GM23338 (cell line): ENCODE measurements at regions not wholly inside any gene's neighbourhood (a gene's known extent, or its start where the extent isn't known, plus 50 kb on each side); places are given as distances from the start of the nearest gene placed in this dataset.

ENCODE experiments used
- ATAC-seq: fragments of 200-7000 bp; cut with Tn5 transposase; 3 replicates; pipeline ENCODE4 v1.9.1; 2020
- DNase-seq: peaks from one replicate; pipeline ENCODE4 v3.0.0-alpha.2; 2015; ENCODE audit warnings: low spot score
- H2AFZ ChIP-seq: fragments of 200-600 bp; sonication (generic); 2 replicates; pipeline ENCODE4 v1.8.0; 2016; ENCODE audit warnings: antibody characterized with exemption, mild to moderate bottlenecking, moderate library complexity
- H3F3A ChIP-seq: fragments of 200-600 bp; sonication (generic); replicated peaks from 2 replicates; pipeline ENCODE4 v1.8.0; 2017; ENCODE audit warnings: antibody characterized with exemption, mixed run types, low read depth
- H3K27ac ChIP-seq: fragments of 200-600 bp; sonication (generic); 2 replicates; pipeline ENCODE4 v1.6.1; 2016; ENCODE audit warnings: low read depth
- H3K27me3 ChIP-seq: fragments of 200-600 bp; sonication (generic); 2 replicates; pipeline ENCODE4 v1.8.0; 2016; ENCODE audit warnings: mild to moderate bottlenecking, mixed run types, moderate library complexity; ENCODE audit not compliant: insufficient read depth
- H3K36me3 ChIP-seq: fragments of 200-600 bp; sonication (generic); 2 replicates; pipeline ENCODE4 v1.8.0; 2016; ENCODE audit warnings: mild to moderate bottlenecking; ENCODE audit not compliant: insufficient read depth
- H3K4me1 ChIP-seq: fragments of 200-600 bp; sonication (generic); 2 replicates; pipeline ENCODE4 v1.8.0; 2016; ENCODE audit warnings: mild to moderate bottlenecking, moderate library complexity; ENCODE audit not compliant: insufficient read depth
- H3K4me2 ChIP-seq: fragments of 200-600 bp; sonication (generic); 2 replicates; pipeline ENCODE4 v1.7.1; 2017; ENCODE audit warnings: mixed run types
- H3K4me3 ChIP-seq: fragments of 200-600 bp; sonication (generic); 2 replicates; pipeline ENCODE4 v1.6.1; 2016; ENCODE audit warnings: mixed run types
- H3K79me2 ChIP-seq: fragments of 200-600 bp; sonication (generic); replicated peaks from 2 replicates; pipeline ENCODE4 v1.8.0; 2017; ENCODE audit warnings: mild to moderate bottlenecking; ENCODE audit not compliant: insufficient read depth
- H3K9me2 ChIP-seq: fragments of 200-600 bp; sonication (generic); 2 replicates; pipeline ENCODE4 v1.8.0; 2017; ENCODE audit not compliant: insufficient read depth
- H4K20me1 ChIP-seq: fragments of 200-600 bp; sonication (generic); replicated peaks from 2 replicates; pipeline ENCODE4 v1.8.0; 2017; ENCODE audit warnings: mild to moderate bottlenecking; ENCODE audit not compliant: insufficient read depth
- H3K27ac Mint-ChIP-seq: 2 replicates; pipeline ENCODE4 v1.8.0; 2020; ENCODE audit warnings: inconsistent platforms, mild to moderate bottlenecking, moderate library complexity, mixed read lengths
- H3K27me3 Mint-ChIP-seq: 3 replicates; pipeline ENCODE4 v1.8.0; 2022; ENCODE audit warnings: low read depth, mild to moderate bottlenecking, moderate library complexity, mixed read lengths, inconsistent platforms; ENCODE audit not compliant: insufficient read depth, poor library complexity
- H3K36me3 Mint-ChIP-seq: 3 replicates; pipeline ENCODE4 v1.8.0; 2021; ENCODE audit warnings: low read depth, mild to moderate bottlenecking, inconsistent platforms, moderate library complexity, mixed read lengths
- H3K4me1 Mint-ChIP-seq: 3 replicates; pipeline ENCODE4 v1.8.0; 2020; ENCODE audit warnings: mild to moderate bottlenecking, inconsistent platforms, mixed read lengths
- H3K4me3 Mint-ChIP-seq: 3 replicates; pipeline ENCODE4 v1.8.0; 2021; ENCODE audit warnings: moderate library complexity, mild to moderate bottlenecking, inconsistent platforms, mixed read lengths
- H3K9me3 Mint-ChIP-seq: 3 replicates; pipeline ENCODE4 v1.8.0; 2020; ENCODE audit warnings: moderate library complexity, mild to moderate bottlenecking, inconsistent platforms, mixed read lengths
- EZH2 ChIP-seq: fragments of 200-600 bp; sonication (generic); IDR thresholded peaks from one replicate; pipeline ENCODE4 v1.8.0; 2017; ENCODE audit warnings: antibody characterized with exemption, mild to moderate bottlenecking, low read depth; ENCODE audit not compliant: unreplicated experiment
- JUNB ChIP-seq: IDR thresholded peaks from one replicate; pipeline ENCODE4 v1.6.1; 2016; ENCODE audit warnings: antibody characterized with exemption; ENCODE audit not compliant: unreplicated experiment
- NANOG ChIP-seq: IDR thresholded peaks from 2 replicates; pipeline ENCODE4 v1.6.1; 2016; ENCODE audit warnings: antibody characterized with exemption, borderline replicate concordance
- POLR2AphosphoS5 ChIP-seq: IDR thresholded peaks from 2 replicates; pipeline ENCODE4 v1.6.1; 2016; ENCODE audit warnings: antibody characterized with exemption, low read depth
- ZNF114 ChIP-seq: fragments of 250-450 bp; sonication (Bioruptor Pico); IDR thresholded peaks from 2 replicates; pipeline ENCODE4 v1.5.0; 2020; ENCODE audit warnings: mild to moderate bottlenecking, moderate library complexity
- ZNF331 ChIP-seq: fragments of 250-450 bp; sonication (Bioruptor Pico); IDR thresholded peaks from 2 replicates; pipeline ENCODE4 v1.5.0; 2020; ENCODE audit warnings: low read depth, mild to moderate bottlenecking, moderate library complexity
- TF ChIP-seq, protein P1 (sequence below), 2 experiments: fragments of 200-600 bp in 1 of 2; sonication (generic) in 1 of 2; conservative IDR thresholded peaks; 2 replicates each; pipeline versions ENCODE4 v1.5.1 to v1.6.1; 2016 to 2017; ENCODE audit warnings: antibody characterized with exemption in 2 of 2, low read depth in 2 of 2, mild to moderate bottlenecking in 2 of 2, moderate library complexity in 1 of 2
- TF ChIP-seq, protein P2 (sequence below): IDR thresholded peaks from one replicate; pipeline ENCODE4 v1.6.1; 2018; ENCODE audit warnings: antibody characterized with exemption; ENCODE audit not compliant: unreplicated experiment
- TF ChIP-seq, protein P3 (sequence below): IDR thresholded peaks from 2 replicates; pipeline ENCODE4 v1.6.1; 2016; ENCODE audit warnings: antibody characterized with exemption
- TF ChIP-seq, protein P4 (sequence below): fragments of 250-450 bp; sonication (Bioruptor Pico); IDR thresholded peaks from 2 replicates; pipeline ENCODE4 v1.5.0; 2020; ENCODE audit warnings: mild to moderate bottlenecking, moderate library complexity

DNA sequence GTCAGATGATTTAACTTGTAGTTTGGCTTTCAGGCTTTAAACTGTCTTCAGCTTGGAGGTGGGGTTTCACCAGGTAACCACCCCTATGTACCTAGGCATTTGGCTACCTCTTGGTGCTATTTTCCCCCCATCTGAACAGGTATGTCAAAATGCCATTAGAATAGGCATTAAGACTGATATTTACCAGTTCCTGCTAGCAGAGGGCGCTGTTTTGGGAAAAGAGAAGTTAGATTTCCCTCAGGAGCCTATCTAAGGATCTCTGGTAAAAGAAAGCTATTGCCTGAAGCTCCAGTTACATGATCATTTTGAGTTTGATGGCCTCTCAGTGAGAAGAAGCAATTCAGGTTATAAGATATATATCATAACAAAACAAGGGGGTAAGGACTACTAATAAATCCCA, 879.1 kb downstream of the SH3BGRL start:
- no peaks in the 10 kb centered on the region for H3K9me2 ChIP-seq
- H3K79me2 ChIP-seq = no peaks in the 10 kb centered on the region
- H3K4me2 ChIP-seq = no peak overlapping the region
- no peaks in the 10 kb centered on the region for H3K4me1 ChIP-seq
- H3K36me3 ChIP-seq = no peaks in the 10 kb centered on the region
- Mint-ChIP-seq H3K27me3 (no peaks in the 10 kb centered on the region), H3K4me3 (no peak overlapping the region), H3K9me3 (peaks cover 44% of the 10 kb centered on the region), H3K4me1 (no peaks in the 10 kb centered on the region), H3K36me3 (no peaks in the 10 kb centered on the region; the same call in 2 of the 3 replicates), H3K27ac (no peak overlapping the region)
- no peak overlapping the region for H2AFZ ChIP-seq
- no peak overlapping the region for H3K27ac ChIP-seq
- H4K20me1 ChIP-seq = no peaks in the 10 kb centered on the region
- DNase-seq (peak; percentile 5), ATAC-seq (no peak)
- no peaks in the 10 kb centered on the region for H3F3A ChIP-seq
- no peak overlapping the region for H3K4me3 ChIP-seq
- H3K27me3 ChIP-seq = no peaks in the 10 kb centered on the region
- TF ChIP-seq, protein P1, sequence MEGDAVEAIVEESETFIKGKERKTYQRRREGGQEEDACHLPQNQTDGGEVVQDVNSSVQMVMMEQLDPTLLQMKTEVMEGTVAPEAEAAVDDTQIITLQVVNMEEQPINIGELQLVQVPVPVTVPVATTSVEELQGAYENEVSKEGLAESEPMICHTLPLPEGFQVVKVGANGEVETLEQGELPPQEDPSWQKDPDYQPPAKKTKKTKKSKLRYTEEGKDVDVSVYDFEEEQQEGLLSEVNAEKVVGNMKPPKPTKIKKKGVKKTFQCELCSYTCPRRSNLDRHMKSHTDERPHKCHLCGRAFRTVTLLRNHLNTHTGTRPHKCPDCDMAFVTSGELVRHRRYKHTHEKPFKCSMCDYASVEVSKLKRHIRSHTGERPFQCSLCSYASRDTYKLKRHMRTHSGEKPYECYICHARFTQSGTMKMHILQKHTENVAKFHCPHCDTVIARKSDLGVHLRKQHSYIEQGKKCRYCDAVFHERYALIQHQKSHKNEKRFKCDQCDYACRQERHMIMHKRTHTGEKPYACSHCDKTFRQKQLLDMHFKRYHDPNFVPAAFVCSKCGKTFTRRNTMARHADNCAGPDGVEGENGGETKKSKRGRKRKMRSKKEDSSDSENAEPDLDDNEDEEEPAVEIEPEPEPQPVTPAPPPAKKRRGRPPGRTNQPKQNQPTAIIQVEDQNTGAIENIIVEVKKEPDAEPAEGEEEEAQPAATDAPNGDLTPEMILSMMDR (conservative IDR thresholded peaks at IDR 0.05; ENCODE audit: low read depth in 2 of 2) = peak; percentile 17 to 24; a peak in 2 of 4 replicates
- TF ChIP-seq NANOG = no peak

DNA sequence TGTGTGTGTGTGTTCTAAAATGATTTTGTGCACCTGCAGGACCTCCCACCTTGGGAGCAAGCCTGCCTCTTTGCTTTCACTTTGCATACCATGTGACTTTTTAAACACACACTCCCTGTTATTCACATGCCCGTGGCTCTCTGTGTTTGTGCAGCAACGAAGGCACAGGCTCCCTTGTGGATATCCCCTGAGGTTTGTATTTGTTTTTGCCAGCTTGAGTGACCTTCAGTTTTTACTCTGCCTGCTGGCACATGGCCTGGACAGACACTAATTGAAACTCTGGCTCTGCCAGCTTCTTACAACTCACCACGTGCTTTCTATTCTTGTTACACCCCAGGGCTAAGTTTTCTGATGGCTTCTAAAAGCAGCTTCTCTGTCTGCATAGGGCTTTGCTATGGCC, 885.8 kb downstream of the SH3BGRL start:
- no peak overlapping the region for H3K4me2 ChIP-seq
- no peaks in the 10 kb centered on the region for H3K9me2 ChIP-seq
- H3K27me3 Mint-ChIP-seq = no peaks in the 10 kb centered on the region
- H3K27me3 ChIP-seq = no peaks in the 10 kb centered on the region
- peaks cover 51% of the 10 kb centered on the region for H3K9me3 Mint-ChIP-seq
- H3F3A ChIP-seq = no peaks in the 10 kb centered on the region
- H2AFZ ChIP-seq = no peak overlapping the region
- DNase-seq = no peak
- no peaks in the 10 kb centered on the region for H4K20me1 ChIP-seq
- H3K4me1 Mint-ChIP-seq = no peaks in the 10 kb centered on the region
- H3K36me3 ChIP-seq = no peaks in the 10 kb centered on the region
- H3K4me3 Mint-ChIP-seq = no peak overlapping the region
- H3K79me2 ChIP-seq = no peaks in the 10 kb centered on the region
- peaks cover 5% of the 10 kb centered on the region for H3K36me3 Mint-ChIP-seq
- no peak overlapping the region for H3K27ac Mint-ChIP-seq
- no peak overlapping the region for H3K27ac ChIP-seq
- no peak for ATAC-seq
- no peak overlapping the region for H3K4me3 ChIP-seq
- H3K4me1 ChIP-seq = no peaks in the 10 kb centered on the region
- TF ChIP-seq, protein P2, sequence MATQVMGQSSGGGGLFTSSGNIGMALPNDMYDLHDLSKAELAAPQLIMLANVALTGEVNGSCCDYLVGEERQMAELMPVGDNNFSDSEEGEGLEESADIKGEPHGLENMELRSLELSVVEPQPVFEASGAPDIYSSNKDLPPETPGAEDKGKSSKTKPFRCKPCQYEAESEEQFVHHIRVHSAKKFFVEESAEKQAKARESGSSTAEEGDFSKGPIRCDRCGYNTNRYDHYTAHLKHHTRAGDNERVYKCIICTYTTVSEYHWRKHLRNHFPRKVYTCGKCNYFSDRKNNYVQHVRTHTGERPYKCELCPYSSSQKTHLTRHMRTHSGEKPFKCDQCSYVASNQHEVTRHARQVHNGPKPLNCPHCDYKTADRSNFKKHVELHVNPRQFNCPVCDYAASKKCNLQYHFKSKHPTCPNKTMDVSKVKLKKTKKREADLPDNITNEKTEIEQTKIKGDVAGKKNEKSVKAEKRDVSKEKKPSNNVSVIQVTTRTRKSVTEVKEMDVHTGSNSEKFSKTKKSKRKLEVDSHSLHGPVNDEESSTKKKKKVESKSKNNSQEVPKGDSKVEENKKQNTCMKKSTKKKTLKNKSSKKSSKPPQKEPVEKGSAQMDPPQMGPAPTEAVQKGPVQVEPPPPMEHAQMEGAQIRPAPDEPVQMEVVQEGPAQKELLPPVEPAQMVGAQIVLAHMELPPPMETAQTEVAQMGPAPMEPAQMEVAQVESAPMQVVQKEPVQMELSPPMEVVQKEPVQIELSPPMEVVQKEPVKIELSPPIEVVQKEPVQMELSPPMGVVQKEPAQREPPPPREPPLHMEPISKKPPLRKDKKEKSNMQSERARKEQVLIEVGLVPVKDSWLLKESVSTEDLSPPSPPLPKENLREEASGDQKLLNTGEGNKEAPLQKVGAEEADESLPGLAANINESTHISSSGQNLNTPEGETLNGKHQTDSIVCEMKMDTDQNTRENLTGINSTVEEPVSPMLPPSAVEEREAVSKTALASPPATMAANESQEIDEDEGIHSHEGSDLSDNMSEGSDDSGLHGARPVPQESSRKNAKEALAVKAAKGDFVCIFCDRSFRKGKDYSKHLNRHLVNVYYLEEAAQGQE = no peak
- TF ChIP-seq JUNB (no peak), ZNF331 (CRISPR knock-in tag) (no peak), POLR2AphosphoS5 (no peak), EZH2 (no peak), NANOG (no peak), ZNF114 (no peak)
- TF ChIP-seq, protein P3, sequence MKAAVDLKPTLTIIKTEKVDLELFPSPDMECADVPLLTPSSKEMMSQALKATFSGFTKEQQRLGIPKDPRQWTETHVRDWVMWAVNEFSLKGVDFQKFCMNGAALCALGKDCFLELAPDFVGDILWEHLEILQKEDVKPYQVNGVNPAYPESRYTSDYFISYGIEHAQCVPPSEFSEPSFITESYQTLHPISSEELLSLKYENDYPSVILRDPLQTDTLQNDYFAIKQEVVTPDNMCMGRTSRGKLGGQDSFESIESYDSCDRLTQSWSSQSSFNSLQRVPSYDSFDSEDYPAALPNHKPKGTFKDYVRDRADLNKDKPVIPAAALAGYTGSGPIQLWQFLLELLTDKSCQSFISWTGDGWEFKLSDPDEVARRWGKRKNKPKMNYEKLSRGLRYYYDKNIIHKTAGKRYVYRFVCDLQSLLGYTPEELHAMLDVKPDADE = no peak
- TF ChIP-seq, protein P4, sequence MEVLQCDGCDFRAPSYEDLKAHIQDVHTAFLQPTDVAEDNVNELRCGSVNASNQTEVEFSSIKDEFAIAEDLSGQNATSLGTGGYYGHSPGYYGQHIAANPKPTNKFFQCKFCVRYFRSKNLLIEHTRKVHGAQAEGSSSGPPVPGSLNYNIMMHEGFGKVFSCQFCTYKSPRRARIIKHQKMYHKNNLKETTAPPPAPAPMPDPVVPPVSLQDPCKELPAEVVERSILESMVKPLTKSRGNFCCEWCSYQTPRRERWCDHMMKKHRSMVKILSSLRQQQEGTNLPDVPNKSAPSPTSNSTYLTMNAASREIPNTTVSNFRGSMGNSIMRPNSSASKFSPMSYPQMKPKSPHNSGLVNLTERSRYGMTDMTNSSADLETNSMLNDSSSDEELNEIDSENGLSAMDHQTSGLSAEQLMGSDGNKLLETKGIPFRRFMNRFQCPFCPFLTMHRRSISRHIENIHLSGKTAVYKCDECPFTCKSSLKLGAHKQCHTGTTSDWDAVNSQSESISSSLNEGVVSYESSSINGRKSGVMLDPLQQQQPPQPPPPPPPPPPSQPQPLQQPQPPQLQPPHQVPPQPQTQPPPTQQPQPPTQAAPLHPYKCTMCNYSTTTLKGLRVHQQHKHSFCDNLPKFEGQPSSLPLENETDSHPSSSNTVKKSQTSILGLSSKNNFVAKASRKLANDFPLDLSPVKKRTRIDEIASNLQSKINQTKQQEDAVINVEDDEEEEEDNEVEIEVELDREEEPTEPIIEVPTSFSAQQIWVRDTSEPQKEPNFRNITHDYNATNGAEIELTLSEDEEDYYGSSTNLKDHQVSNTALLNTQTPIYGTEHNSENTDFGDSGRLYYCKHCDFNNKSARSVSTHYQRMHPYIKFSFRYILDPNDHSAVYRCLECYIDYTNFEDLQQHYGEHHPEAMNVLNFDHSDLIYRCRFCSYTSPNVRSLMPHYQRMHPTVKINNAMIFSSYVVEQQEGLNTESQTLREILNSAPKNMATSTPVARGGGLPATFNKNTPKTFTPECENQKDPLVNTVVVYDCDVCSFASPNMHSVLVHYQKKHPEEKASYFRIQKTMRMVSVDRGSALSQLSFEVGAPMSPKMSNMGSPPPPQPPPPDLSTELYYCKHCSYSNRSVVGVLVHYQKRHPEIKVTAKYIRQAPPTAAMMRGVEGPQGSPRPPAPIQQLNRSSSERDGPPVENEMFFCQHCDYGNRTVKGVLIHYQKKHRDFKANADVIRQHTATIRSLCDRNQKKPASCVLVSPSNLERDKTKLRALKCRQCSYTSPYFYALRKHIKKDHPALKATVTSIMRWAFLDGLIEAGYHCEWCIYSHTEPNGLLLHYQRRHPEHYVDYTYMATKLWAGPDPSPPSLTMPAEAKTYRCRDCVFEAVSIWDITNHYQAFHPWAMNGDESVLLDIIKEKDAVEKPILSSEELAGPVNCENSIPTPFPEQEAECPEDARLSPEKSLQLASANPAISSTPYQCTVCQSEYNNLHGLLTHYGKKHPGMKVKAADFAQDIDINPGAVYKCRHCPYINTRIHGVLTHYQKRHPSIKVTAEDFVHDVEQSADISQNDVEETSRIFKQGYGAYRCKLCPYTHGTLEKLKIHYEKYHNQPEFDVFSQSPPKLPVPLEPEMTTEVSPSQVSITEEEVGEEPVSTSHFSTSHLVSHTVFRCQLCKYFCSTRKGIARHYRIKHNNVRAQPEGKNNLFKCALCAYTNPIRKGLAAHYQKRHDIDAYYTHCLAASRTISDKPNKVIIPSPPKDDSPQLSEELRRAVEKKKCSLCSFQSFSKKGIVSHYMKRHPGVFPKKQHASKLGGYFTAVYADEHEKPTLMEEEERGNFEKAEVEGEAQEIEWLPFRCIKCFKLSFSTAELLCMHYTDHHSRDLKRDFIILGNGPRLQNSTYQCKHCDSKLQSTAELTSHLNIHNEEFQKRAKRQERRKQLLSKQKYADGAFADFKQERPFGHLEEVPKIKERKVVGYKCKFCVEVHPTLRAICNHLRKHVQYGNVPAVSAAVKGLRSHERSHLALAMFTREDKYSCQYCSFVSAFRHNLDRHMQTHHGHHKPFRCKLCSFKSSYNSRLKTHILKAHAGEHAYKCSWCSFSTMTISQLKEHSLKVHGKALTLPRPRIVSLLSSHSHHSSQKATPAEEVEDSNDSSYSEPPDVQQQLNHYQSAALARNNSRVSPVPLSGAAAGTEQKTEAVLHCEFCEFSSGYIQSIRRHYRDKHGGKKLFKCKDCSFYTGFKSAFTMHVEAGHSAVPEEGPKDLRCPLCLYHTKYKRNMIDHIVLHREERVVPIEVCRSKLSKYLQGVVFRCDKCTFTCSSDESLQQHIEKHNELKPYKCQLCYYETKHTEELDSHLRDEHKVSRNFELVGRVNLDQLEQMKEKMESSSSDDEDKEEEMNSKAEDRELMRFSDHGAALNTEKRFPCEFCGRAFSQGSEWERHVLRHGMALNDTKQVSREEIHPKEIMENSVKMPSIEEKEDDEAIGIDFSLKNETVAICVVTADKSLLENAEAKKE (CRISPR knock-in tag) = no peak
